Neural cell (in vitro differentiated cells): ENCODE measurements at regions not wholly inside any gene's neighbourhood (a gene's known extent, or its start where the extent isn't known, plus 50 kb on each side); places are given as distances from the start of the nearest gene placed in this dataset.

ENCODE experiments used
- EP300 ChIP-seq: fragments of 450-650 bp; conservative IDR thresholded peaks from 2 replicates; pipeline ENCODE4 v1.6.1; 2014; ENCODE audit warnings: antibody characterized with exemption, mild to moderate bottlenecking, moderate library complexity; ENCODE audit not compliant: poor library complexity, severe bottlenecking
- EZH2 ChIP-seq: fragments of 200-600, 300-800 bp; shearing (Covaris generic), sonication (generic); IDR thresholded peaks from 2 replicates; pipeline ENCODE4 v1.6.1; 2014; ENCODE audit warnings: antibody characterized with exemption, low read length, borderline replicate concordance, mild to moderate bottlenecking; ENCODE audit not compliant: insufficient read depth, poor library complexity, severe bottlenecking
- SMC3 ChIP-seq: fragments of 450-650 bp; conservative IDR thresholded peaks from 2 replicates; pipeline ENCODE4 v1.6.1; 2014; ENCODE audit warnings: antibody characterized with exemption, mild to moderate bottlenecking, moderate library complexity; ENCODE audit not compliant: poor library complexity
- TF ChIP-seq, protein P1 (sequence below): fragments of 450-650 bp; IDR thresholded peaks from 2 replicates; pipeline ENCODE4 v1.5.1; 2014; ENCODE audit warnings: antibody characterized with exemption, mild to moderate bottlenecking, moderate library complexity; ENCODE audit not compliant: poor library complexity, severe bottlenecking
- TF ChIP-seq, protein P2 (sequence below): IDR thresholded peaks from 2 replicates; pipeline ENCODE4 v1.6.1; 2012; ENCODE audit warnings: borderline replicate concordance

- TF ChIP-seq, protein P1, sequence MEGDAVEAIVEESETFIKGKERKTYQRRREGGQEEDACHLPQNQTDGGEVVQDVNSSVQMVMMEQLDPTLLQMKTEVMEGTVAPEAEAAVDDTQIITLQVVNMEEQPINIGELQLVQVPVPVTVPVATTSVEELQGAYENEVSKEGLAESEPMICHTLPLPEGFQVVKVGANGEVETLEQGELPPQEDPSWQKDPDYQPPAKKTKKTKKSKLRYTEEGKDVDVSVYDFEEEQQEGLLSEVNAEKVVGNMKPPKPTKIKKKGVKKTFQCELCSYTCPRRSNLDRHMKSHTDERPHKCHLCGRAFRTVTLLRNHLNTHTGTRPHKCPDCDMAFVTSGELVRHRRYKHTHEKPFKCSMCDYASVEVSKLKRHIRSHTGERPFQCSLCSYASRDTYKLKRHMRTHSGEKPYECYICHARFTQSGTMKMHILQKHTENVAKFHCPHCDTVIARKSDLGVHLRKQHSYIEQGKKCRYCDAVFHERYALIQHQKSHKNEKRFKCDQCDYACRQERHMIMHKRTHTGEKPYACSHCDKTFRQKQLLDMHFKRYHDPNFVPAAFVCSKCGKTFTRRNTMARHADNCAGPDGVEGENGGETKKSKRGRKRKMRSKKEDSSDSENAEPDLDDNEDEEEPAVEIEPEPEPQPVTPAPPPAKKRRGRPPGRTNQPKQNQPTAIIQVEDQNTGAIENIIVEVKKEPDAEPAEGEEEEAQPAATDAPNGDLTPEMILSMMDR = no peak
- no peak for TF ChIP-seq EZH2
- TF ChIP-seq SMC3 = no peak
- TF ChIP-seq, protein P2, sequence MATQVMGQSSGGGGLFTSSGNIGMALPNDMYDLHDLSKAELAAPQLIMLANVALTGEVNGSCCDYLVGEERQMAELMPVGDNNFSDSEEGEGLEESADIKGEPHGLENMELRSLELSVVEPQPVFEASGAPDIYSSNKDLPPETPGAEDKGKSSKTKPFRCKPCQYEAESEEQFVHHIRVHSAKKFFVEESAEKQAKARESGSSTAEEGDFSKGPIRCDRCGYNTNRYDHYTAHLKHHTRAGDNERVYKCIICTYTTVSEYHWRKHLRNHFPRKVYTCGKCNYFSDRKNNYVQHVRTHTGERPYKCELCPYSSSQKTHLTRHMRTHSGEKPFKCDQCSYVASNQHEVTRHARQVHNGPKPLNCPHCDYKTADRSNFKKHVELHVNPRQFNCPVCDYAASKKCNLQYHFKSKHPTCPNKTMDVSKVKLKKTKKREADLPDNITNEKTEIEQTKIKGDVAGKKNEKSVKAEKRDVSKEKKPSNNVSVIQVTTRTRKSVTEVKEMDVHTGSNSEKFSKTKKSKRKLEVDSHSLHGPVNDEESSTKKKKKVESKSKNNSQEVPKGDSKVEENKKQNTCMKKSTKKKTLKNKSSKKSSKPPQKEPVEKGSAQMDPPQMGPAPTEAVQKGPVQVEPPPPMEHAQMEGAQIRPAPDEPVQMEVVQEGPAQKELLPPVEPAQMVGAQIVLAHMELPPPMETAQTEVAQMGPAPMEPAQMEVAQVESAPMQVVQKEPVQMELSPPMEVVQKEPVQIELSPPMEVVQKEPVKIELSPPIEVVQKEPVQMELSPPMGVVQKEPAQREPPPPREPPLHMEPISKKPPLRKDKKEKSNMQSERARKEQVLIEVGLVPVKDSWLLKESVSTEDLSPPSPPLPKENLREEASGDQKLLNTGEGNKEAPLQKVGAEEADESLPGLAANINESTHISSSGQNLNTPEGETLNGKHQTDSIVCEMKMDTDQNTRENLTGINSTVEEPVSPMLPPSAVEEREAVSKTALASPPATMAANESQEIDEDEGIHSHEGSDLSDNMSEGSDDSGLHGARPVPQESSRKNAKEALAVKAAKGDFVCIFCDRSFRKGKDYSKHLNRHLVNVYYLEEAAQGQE = peak; percentile 71
- TF ChIP-seq EP300 = peak; percentile 92
These were observed 1107.6 kb upstream of the SLC39A10 start for GRCh38 chr2:194549387-194549786.
